ENCODE measurements at regions not wholly inside any gene's neighbourhood (a gene's known extent, or its start where the extent isn't known, plus 50 kb on each side); places are given as distances from the start of the nearest gene placed in this dataset.

DNA sequence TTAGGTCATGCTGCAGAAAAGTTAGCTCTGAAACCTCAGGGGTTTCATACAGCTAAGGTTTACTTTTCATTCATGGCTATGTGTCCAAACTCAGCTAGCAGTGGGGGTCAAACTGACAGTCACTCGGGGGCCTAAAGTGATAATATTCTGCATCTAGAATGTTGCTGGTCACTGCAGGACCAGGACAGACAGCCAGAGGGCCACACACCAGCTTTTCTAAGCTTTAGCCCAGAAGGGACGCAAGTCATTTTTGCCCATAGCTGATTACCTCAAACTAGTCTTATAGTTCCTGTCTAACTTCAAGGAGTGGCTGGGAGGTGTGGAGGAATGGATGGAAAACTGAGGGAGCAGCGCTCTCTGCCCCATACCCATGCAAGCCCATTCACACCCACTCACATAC is 163.0 kb upstream of the NLRP1 start:
- no peak for TF ChIP-seq POLR2AphosphoS5 (IDR thresholded peaks at IDR 0.05; ENCODE audit: low read depth, low read length)
- TF ChIP-seq, protein P1, sequence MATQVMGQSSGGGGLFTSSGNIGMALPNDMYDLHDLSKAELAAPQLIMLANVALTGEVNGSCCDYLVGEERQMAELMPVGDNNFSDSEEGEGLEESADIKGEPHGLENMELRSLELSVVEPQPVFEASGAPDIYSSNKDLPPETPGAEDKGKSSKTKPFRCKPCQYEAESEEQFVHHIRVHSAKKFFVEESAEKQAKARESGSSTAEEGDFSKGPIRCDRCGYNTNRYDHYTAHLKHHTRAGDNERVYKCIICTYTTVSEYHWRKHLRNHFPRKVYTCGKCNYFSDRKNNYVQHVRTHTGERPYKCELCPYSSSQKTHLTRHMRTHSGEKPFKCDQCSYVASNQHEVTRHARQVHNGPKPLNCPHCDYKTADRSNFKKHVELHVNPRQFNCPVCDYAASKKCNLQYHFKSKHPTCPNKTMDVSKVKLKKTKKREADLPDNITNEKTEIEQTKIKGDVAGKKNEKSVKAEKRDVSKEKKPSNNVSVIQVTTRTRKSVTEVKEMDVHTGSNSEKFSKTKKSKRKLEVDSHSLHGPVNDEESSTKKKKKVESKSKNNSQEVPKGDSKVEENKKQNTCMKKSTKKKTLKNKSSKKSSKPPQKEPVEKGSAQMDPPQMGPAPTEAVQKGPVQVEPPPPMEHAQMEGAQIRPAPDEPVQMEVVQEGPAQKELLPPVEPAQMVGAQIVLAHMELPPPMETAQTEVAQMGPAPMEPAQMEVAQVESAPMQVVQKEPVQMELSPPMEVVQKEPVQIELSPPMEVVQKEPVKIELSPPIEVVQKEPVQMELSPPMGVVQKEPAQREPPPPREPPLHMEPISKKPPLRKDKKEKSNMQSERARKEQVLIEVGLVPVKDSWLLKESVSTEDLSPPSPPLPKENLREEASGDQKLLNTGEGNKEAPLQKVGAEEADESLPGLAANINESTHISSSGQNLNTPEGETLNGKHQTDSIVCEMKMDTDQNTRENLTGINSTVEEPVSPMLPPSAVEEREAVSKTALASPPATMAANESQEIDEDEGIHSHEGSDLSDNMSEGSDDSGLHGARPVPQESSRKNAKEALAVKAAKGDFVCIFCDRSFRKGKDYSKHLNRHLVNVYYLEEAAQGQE (IDR thresholded peaks at IDR 0.05; ENCODE audit: insufficient read depth in 1 of 2, low read depth in 2 of 2, low read length in 2 of 2) = no peak
- TF ChIP-seq FOXP2 (optimal IDR thresholded peaks at IDR 0.05; ENCODE audit: borderline replicate concordance, extremely low read depth, extremely low read length, insufficient read depth) = no peak
- no peak for TF ChIP-seq SIN3A (IDR thresholded peaks at IDR 0.05; ENCODE audit: borderline replicate concordance, insufficient read depth, low read length)
- TF ChIP-seq TAF1 (IDR thresholded peaks at IDR 0.05; ENCODE audit: borderline replicate concordance, insufficient read depth, low read length) = no peak
